Activated T-helper 17 cell treated with anti-CD3 and anti-CD28 coated beads, Interleukin-2, amount 50 U/mL, for 72 hours (primary cell): ENCODE measurements at regions not wholly inside any gene's neighbourhood (a gene's known extent, or its start where the extent isn't known, plus 50 kb on each side); places are given as distances from the start of the nearest gene placed in this dataset.

ENCODE experiments used
- ATAC-seq: fragments of 150-1000 bp; cut with Tn5 transposase; replicated peaks from 2 replicates; pipeline ENCODE4 v1.10.0; 2021; ENCODE audit warnings: mild to moderate bottlenecking, moderate library complexity
- H3K27ac Mint-ChIP-seq: one replicate; pipeline ENCODE4 v1.8.0; 2022; ENCODE audit warnings: mixed read lengths
- H3K27me3 Mint-ChIP-seq: one replicate; pipeline ENCODE4 v1.8.0; 2022; ENCODE audit warnings: mixed read lengths
- H3K36me3 Mint-ChIP-seq: one replicate; pipeline ENCODE4 v1.8.0; 2022; ENCODE audit warnings: low read depth, mild to moderate bottlenecking, mixed read lengths
- H3K4me1 Mint-ChIP-seq: one replicate; pipeline ENCODE4 v1.8.0; 2022; ENCODE audit warnings: mixed read lengths
- H3K4me3 Mint-ChIP-seq: one replicate; pipeline ENCODE4 v1.8.0; 2022; ENCODE audit warnings: mild to moderate bottlenecking, mixed read lengths
- H3K9me3 Mint-ChIP-seq: one replicate; pipeline ENCODE4 v1.8.0; 2022; ENCODE audit warnings: mixed read lengths

DNA sequence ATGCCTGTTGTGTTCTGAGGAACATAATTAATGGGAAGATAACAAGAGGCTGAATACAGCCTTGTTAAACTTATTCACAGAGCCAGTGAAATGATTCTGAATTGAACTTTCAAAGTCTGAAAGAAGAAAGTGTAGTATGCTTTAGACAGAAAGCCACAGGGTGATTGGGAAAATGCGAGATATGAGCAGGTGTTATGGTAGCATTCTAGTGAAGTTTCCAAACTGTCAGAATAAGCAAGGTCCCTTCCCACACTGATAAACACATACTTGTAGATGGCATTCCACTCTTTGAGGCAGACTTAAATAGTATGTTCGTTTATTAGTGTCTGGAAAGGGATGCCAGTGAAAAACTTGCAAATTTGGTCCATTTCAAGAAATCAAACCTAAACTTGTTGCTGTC is 70.5 kb upstream of the ITPRID2 start:
- Mint-ChIP-seq H3K36me3 (no peaks in the 10 kb centered on the region), H3K4me1 (no peaks in the 10 kb centered on the region), H3K27ac (no peak overlapping the region), H3K9me3 (no peaks in the 10 kb centered on the region), H3K4me3 (no peak overlapping the region), H3K27me3 (peaks cover 11% of the 10 kb centered on the region)
- ATAC-seq, result no peak

DNA sequence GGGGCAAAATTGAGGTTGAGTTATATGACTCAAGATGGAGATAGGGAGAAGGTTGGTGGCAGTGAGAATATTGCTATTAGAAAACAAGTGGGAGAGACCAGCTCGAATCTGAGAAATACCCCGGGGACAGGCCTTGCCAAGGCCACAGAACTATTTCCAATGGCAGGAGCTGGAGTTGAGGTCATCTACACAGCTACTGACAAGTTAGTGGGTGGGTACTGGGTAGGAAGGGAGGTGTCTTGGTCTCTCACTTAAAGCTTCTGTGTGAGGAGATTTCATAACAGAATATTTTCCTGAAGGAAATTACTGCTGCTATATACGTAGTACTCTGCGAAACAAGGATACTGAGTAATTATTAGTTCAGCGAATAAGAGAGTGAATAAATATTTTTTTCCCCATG is 69.4 kb upstream of the ITPRID2 start:
- no peaks in the 10 kb centered on the region for H3K36me3 Mint-ChIP-seq
- no peaks in the 10 kb centered on the region for H3K9me3 Mint-ChIP-seq
- H3K27ac Mint-ChIP-seq, result no peak overlapping the region
- no peak overlapping the region for H3K4me3 Mint-ChIP-seq
- no peaks in the 10 kb centered on the region for H3K4me1 Mint-ChIP-seq
- no peak for ATAC-seq
- peaks cover 11% of the 10 kb centered on the region for H3K27me3 Mint-ChIP-seq

DNA sequence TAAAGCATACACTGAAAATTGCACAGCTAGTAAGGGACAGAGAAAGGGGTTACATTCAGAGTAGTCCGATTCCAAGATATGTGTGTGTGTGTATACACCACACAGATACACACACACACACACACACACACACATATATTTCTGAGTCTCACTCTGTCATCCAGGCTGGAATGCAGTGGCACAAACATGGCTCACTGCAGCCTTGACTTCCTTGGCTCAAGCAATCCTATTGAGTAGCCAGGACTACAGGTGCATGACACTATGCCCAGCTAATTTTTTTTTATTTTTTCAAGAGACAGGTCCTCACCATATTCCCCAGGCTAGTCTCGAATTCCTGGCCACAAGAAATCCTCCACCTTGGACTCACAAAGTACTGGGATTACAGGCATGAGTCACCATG is 68.1 kb upstream of the ITPRID2 start:
- no peaks in the 10 kb centered on the region for H3K4me1 Mint-ChIP-seq
- no peak overlapping the region for H3K27ac Mint-ChIP-seq
- H3K9me3 Mint-ChIP-seq, result no peaks in the 10 kb centered on the region
- H3K36me3 Mint-ChIP-seq, result no peaks in the 10 kb centered on the region
- peaks cover 11% of the 10 kb centered on the region for H3K27me3 Mint-ChIP-seq
- ATAC-seq, result no peak
- no peak overlapping the region for H3K4me3 Mint-ChIP-seq

DNA sequence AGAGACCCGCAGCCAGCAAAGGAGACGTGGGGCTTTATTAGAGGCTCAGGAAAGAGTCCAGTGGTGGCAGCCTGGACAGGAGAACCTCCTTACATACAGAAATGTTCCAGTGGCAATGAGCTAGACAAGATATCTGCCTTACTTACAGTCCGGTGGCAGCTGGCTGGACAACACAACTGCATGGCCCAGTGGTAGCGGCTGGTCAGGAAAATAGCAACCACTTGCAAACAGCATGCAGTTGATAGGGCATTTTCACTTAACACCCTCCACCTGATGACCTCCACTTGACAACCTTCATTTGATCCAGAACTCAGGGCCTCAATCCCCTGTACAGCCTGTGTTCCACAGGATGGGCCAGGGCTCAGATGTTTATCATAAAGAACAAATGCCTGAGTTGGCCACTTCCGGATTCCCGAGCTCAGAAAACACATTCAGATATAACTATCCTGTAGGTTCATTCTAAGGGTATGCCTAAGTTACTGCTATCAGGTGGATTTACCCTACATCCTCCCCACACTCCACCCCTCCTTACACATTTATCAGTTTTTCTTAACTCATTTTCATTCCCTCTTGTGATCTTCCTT is 63.3 kb upstream of the ITPRID2 start:
- ATAC-seq, result no peak

GRCh38 chr2:181829230-181829629 is 62.3 kb upstream of the ITPRID2 start:
- Mint-ChIP-seq H3K4me1 (no peaks in the 10 kb centered on the region), H3K9me3 (no peaks in the 10 kb centered on the region), H3K27ac (no peak overlapping the region), H3K27me3 (peaks cover 24% of the 10 kb centered on the region), H3K4me3 (no peak overlapping the region), H3K36me3 (no peaks in the 10 kb centered on the region)
- ATAC-seq, result no peak

More for the DNA sequence above, 63.3 kb upstream of the ITPRID2 start:
- Mint-ChIP-seq H3K4me1 (no peaks in the 10 kb centered on the region), H3K4me3 (no peak overlapping the region), H3K27ac (no peak overlapping the region), H3K36me3 (no peaks in the 10 kb centered on the region), H3K9me3 (no peaks in the 10 kb centered on the region), H3K27me3 (peaks cover 20% of the 10 kb centered on the region)

DNA sequence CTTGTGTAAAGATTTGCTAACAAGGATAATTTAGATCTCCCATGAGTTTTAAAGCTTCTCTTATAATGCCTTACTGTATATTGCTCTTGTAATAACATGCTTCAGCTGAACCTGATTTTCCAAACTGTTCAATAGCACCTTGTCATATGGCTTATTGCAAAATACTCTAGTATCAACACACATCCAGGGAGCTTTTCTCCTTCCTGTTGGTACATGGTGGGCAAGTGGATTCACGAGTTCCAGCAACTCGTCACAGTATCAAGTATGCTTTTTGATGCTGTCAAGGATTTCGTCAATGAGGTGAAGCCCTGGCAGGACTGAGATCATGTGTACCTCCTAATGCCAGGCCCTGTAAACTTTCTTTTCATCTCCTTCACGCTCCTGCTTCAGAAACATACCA is 59.5 kb upstream of the ITPRID2 start:
- Mint-ChIP-seq H3K9me3 (no peaks in the 10 kb centered on the region), H3K36me3 (no peaks in the 10 kb centered on the region), H3K4me1 (no peaks in the 10 kb centered on the region), H3K27me3 (peaks cover 30% of the 10 kb centered on the region), H3K27ac (no peak overlapping the region), H3K4me3 (no peak overlapping the region)
- no peak for ATAC-seq

DNA sequence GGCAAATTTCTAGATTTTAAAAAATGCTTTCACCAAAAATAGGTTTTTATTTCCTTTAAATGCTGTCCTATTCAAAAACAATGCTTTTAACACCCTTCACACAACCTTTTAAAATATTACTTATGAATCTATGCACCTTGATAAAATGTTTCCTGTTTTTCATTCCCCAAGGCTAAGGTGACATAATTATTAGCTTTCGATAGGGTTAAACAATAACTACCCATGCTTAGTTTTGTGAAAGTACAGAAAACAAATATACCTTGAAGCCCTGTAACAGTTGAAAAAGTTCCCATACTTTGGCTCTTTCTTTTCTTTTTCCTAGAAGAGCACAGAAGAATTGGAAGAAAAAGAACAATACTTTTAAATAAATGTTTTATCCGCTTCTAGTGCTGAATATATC is 54.9 kb upstream of the ITPRID2 start:
- no peak overlapping the region for H3K27ac Mint-ChIP-seq
- no peaks in the 10 kb centered on the region for H3K9me3 Mint-ChIP-seq
- H3K4me3 Mint-ChIP-seq, result no peak overlapping the region
- no peaks in the 10 kb centered on the region for H3K36me3 Mint-ChIP-seq
- H3K4me1 Mint-ChIP-seq, result no peaks in the 10 kb centered on the region
- ATAC-seq, result no peak
- peaks cover 28% of the 10 kb centered on the region for H3K27me3 Mint-ChIP-seq

- Mint-ChIP-seq H3K36me3 (no peaks in the 10 kb centered on the region), H3K27ac (no peak overlapping the region), H3K9me3 (no peaks in the 10 kb centered on the region), H3K4me3 (no peak overlapping the region), H3K27me3 (peaks cover 24% of the 10 kb centered on the region), H3K4me1 (no peaks in the 10 kb centered on the region)
- ATAC-seq, result no peak
These were observed 54.0 kb upstream of the ITPRID2 start for GRCh38 chr2:181837563-181837962.

DNA sequence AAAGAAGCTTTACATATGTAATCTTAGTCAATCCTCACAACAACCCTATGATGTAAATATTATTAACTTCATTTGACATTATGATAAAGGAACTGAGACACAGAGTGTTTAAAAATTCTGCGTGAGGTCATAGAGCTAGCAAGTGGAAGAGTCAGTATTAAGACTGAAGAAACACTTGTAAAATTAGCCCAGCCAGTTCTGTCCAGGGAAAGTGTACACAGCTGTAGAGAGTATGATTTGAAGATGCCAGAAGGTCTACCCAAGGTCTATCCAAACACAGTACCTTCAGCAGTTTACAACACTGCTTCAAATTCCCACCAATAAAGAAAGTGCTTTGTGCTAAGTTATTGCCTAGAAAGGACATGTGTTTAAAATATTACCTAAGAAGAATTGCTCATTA is 51.7 kb upstream of the ITPRID2 start:
- Mint-ChIP-seq H3K4me1 (no peaks in the 10 kb centered on the region), H3K36me3 (no peaks in the 10 kb centered on the region)

GRCh38 chr2:181841079-181841478 is 50.5 kb upstream of the ITPRID2 start:
- Mint-ChIP-seq H3K4me1 (no peaks in the 10 kb centered on the region), H3K27me3 (peaks cover 14% of the 10 kb centered on the region), H3K27ac (no peak overlapping the region), H3K4me3 (no peak overlapping the region), H3K36me3 (no peaks in the 10 kb centered on the region), H3K9me3 (no peaks in the 10 kb centered on the region)
- ATAC-seq, result no peak

More for the DNA sequence above, 51.7 kb upstream of the ITPRID2 start:
- H3K4me3 Mint-ChIP-seq, result no peak overlapping the region
- H3K9me3 Mint-ChIP-seq, result no peaks in the 10 kb centered on the region
- ATAC-seq, result no peak
- H3K27me3 Mint-ChIP-seq, result peaks cover 21% of the 10 kb centered on the region
- H3K27ac Mint-ChIP-seq, result no peak overlapping the region
